Activated CD8-positive, alpha-beta memory T cell treated with anti-CD3 and anti-CD28 coated beads for 48 hours (primary cell): ENCODE measurements at regions not wholly inside any gene's neighbourhood (a gene's known extent, or its start where the extent isn't known, plus 50 kb on each side); places are given as distances from the start of the nearest gene placed in this dataset.

Experiments
- DNase-seq, 3 experiments: peaks; one replicate each; pipeline ENCODE4 v3.0.0-alpha.2; 2020; ENCODE audit warnings: low read depth in 2 of 3, low spot score in 2 of 3

DNA sequence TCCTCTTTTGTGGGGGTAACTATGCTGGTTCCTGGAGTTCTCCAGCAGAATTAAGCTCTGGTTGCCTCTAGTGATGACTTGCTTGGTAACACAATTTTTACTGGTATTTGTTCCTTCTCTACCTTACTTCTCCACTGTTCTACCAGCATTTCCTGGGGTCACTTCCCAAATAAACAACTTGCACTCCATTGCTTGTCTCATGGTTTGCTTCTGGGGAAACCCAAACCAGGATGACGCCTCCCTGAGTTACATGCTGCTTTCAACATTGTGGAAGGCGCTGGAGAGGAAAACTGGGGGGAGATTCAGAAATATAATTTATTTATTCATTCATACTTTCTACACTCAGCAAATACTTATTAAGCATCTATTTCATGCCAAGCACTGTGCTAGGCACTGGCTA, 55.3 kb upstream of the AK4 start:
- DNase-seq: no peak

DNA sequence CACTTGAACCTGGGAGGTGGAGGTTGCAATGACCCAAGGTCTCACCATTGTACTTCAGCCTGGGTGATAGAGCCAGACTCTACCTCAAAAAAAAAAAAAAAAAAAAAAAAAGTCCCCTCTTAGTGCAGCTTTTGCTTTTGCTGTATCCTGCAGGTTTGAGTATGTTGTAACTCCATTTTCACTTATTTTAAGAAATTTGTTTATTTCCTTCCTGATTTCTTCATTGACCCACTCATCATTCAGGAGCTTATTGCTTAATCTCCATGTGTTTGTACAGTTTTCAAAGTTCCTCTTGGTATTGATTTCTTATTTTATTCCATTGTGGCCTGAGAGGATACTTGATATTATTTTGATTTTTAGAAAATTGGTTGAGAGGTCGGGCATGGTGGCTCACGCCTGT, 50.9 kb upstream of the AK4 start:
- DNase-seq: no peak
